GM23248 (cell line): ENCODE measurements at regions not wholly inside any gene's neighbourhood (a gene's known extent, or its start where the extent isn't known, plus 50 kb on each side); places are given as distances from the start of the nearest gene placed in this dataset.

Source experiments
- DNase-seq: peaks from one replicate; pipeline ENCODE4 v3.0.0-alpha.2; 2015
- H2AFZ ChIP-seq: fragments of 200-600 bp; sonication (generic); 2 replicates; pipeline ENCODE4 v1.6.1; 2016; ENCODE audit warnings: antibody characterized with exemption
- H3F3A ChIP-seq: fragments of 200-600 bp; sonication (generic); 2 replicates; pipeline ENCODE4 v1.6.1; 2016; ENCODE audit warnings: mild to moderate bottlenecking, antibody characterized with exemption, mixed run types; ENCODE audit not compliant: insufficient read depth
- H3K27ac ChIP-seq: fragments of 200-600 bp; sonication (generic); 2 replicates; pipeline ENCODE4 v1.5.1; 2016; ENCODE audit warnings: mild to moderate bottlenecking
- H3K27me3 ChIP-seq: fragments of 200-600 bp; sonication (generic); replicated peaks from 2 replicates; pipeline ENCODE4 v1.6.1; 2016; ENCODE audit warnings: mild to moderate bottlenecking; ENCODE audit not compliant: insufficient read depth
- H3K36me3 ChIP-seq: fragments of 200-600 bp; sonication (generic); 2 replicates; pipeline ENCODE4 v1.6.1; 2016; ENCODE audit warnings: low read depth, mild to moderate bottlenecking
- H3K4me1 ChIP-seq: fragments of 200-600 bp; sonication (generic); 2 replicates; pipeline ENCODE4 v1.6.1; 2016; ENCODE audit warnings: mild to moderate bottlenecking; ENCODE audit not compliant: insufficient read depth
- H3K4me2 ChIP-seq: fragments of 200-600 bp; sonication (generic); one replicate; pipeline ENCODE4 v1.6.1; 2016; ENCODE audit warnings: mild to moderate bottlenecking; ENCODE audit not compliant: unreplicated experiment
- H3K4me3 ChIP-seq: fragments of 200-600 bp; sonication (generic); 2 replicates; pipeline ENCODE4 v1.5.1; 2016; ENCODE audit warnings: mild to moderate bottlenecking
- H3K79me2 ChIP-seq: fragments of 200-600 bp; sonication (generic); 2 replicates; pipeline ENCODE4 v1.6.1; 2016; ENCODE audit warnings: mild to moderate bottlenecking; ENCODE audit not compliant: insufficient read depth
- H3K9ac ChIP-seq: fragments of 200-600 bp; sonication (generic); 2 replicates; pipeline ENCODE4 v1.6.1; 2016; ENCODE audit warnings: mild to moderate bottlenecking
- H3K9me2 ChIP-seq: fragments of 200-600 bp; sonication (generic); 2 replicates; pipeline ENCODE4 v1.6.1; 2016; ENCODE audit warnings: mixed run types, mild to moderate bottlenecking, moderate library complexity; ENCODE audit not compliant: insufficient read depth
- H3K9me3 ChIP-seq: fragments of 200-600 bp; sonication (generic); one replicate; pipeline ENCODE4 v1.6.1; 2017; ENCODE audit warnings: low read depth
- H4K20me1 ChIP-seq: fragments of 200-600 bp; sonication (generic); 2 replicates; pipeline ENCODE4 v1.6.0; 2016; ENCODE audit not compliant: insufficient read depth
- EZH2 ChIP-seq: fragments of 200-600 bp; sonication (generic); IDR thresholded peaks from 2 replicates; pipeline ENCODE4 v1.6.1; 2018; ENCODE audit warnings: antibody characterized with exemption, mild to moderate bottlenecking; ENCODE audit not compliant: insufficient read depth, poor library complexity, severe bottlenecking
- EZH2phosphoT487 ChIP-seq: fragments of 200-600 bp; sonication (generic); IDR thresholded peaks from 2 replicates; pipeline ENCODE4 v1.6.1; 2018; ENCODE audit warnings: antibody characterized with exemption, moderate library complexity, mild to moderate bottlenecking, low read depth; ENCODE audit not compliant: insufficient read depth
- WGBS, 2 experiments: methylation state at CpG; one replicate each; pipeline ENCODE4 v1.1.6; 2015 to 2017; ENCODE audit warnings: low lambda C conversion rate in 2 of 2, low coverage in 1 of 2; ENCODE audit errors: missing lambda C conversion rate in 2 of 2; 5-methylcytosine and 5-hydroxymethylcytosine counted together
- in situ Hi-C: fragments of 300-500 bp; cut with MboI; formaldehyde crosslinking; loops from 2 replicates; pipeline ENCODE4 v1.15.0; 2020

- H3K27ac ChIP-seq, result no peak overlapping the region
- H3K27me3 ChIP-seq, result no peaks in the 10 kb centered on the region
- H3K4me3 ChIP-seq, result no peak overlapping the region
- no peaks in the 10 kb centered on the region for H3K79me2 ChIP-seq
- H3F3A ChIP-seq, result no peaks in the 10 kb centered on the region
- no peak overlapping the region for H3K9ac ChIP-seq
- TF ChIP-seq EZH2 (no peak), EZH2phosphoT487 (no peak)
- H3K9me2 ChIP-seq, result no peaks in the 10 kb centered on the region
- H2AFZ ChIP-seq, result no peak overlapping the region
- no peak overlapping the region for H3K4me2 ChIP-seq
- WGBS, 2 experiments, result 90 to 92% methylated on average over 6 of the region's 6 CpGs
- in situ Hi-C loops, result no loop called here
- DNase-seq, result no peak
- no peaks in the 10 kb centered on the region for H4K20me1 ChIP-seq
- no peaks in the 10 kb centered on the region for H3K9me3 ChIP-seq
- peaks cover 15% of the 10 kb centered on the region for H3K4me1 ChIP-seq
- H3K36me3 ChIP-seq, result no peaks in the 10 kb centered on the region
Observed at GRCh38 chr9:107620236-107620635, 130.7 kb upstream of the KLF4 start.

- TF ChIP-seq EZH2 (no peak), EZH2phosphoT487 (no peak)
- Histone ChIP-seq H2AFZ (no peak overlapping the region), H3F3A (no peaks in the 10 kb centered on the region), H3K36me3 (no peaks in the 10 kb centered on the region), H3K9me2 (no peaks in the 10 kb centered on the region), H3K9ac (no peak overlapping the region), H3K27ac (no peak overlapping the region), H3K9me3 (no peaks in the 10 kb centered on the region), H3K4me2 (no peak overlapping the region), H3K27me3 (no peaks in the 10 kb centered on the region), H4K20me1 (no peaks in the 10 kb centered on the region), H3K79me2 (no peaks in the 10 kb centered on the region), H3K4me3 (no peak overlapping the region), H3K4me1 (no peaks in the 10 kb centered on the region)
- in situ Hi-C loops, result no loop called here
- WGBS, 2 experiments, result 33 to 42% methylated on average over 1 of the region's 1 CpG
- DNase-seq, result peak; percentile 65
Observed at GRCh38 chr9:107615321-107615720, 125.8 kb upstream of the KLF4 start.

- Histone ChIP-seq H3K27me3 (no peaks in the 10 kb centered on the region), H3K4me2 (no peak overlapping the region), H3K27ac (no peak overlapping the region), H3K79me2 (no peaks in the 10 kb centered on the region), H3K4me3 (no peak overlapping the region), H3K4me1 (no peaks in the 10 kb centered on the region), H2AFZ (no peak overlapping the region), H3K36me3 (no peaks in the 10 kb centered on the region), H3K9me3 (no peaks in the 10 kb centered on the region), H3K9me2 (no peaks in the 10 kb centered on the region), H3K9ac (no peak overlapping the region), H4K20me1 (no peaks in the 10 kb centered on the region), H3F3A (no peaks in the 10 kb centered on the region)
- TF ChIP-seq EZH2phosphoT487, result no peak
- TF ChIP-seq EZH2, result no peak
- DNase-seq, result no peak
- in situ Hi-C loops, result no loop called here
- WGBS, 2 experiments, result 77 to 86% methylated on average over 5 of the region's 5 CpGs
Observed at GRCh38 chr9:107614765-107615164, 125.2 kb upstream of the KLF4 start.

- Histone ChIP-seq H2AFZ (no peak overlapping the region), H3K79me2 (no peaks in the 10 kb centered on the region), H3K9me2 (no peaks in the 10 kb centered on the region), H4K20me1 (no peaks in the 10 kb centered on the region), H3K4me1 (no peaks in the 10 kb centered on the region), H3K9me3 (no peaks in the 10 kb centered on the region), H3K36me3 (no peaks in the 10 kb centered on the region), H3F3A (no peaks in the 10 kb centered on the region), H3K27me3 (no peaks in the 10 kb centered on the region), H3K27ac (no peak overlapping the region), H3K4me3 (no peak overlapping the region), H3K9ac (no peak overlapping the region), H3K4me2 (no peak overlapping the region)
- TF ChIP-seq EZH2phosphoT487 (no peak), EZH2 (no peak)
- DNase-seq, result no peak
- in situ Hi-C loops, result no loop called here
- 76 to 91% methylated on average over 1 of the region's 1 CpG for WGBS, 2 experiments
Observed at GRCh38 chr9:107613321-107613720, 123.8 kb upstream of the KLF4 start.

- DNase-seq, result peak; percentile 42
- H3K79me2 ChIP-seq, result no peaks in the 10 kb centered on the region
- H3K4me2 ChIP-seq, result no peak overlapping the region
- H3K9me3 ChIP-seq, result no peaks in the 10 kb centered on the region
- H3K27ac ChIP-seq, result no peak overlapping the region
- no peak overlapping the region for H3K9ac ChIP-seq
- no peaks in the 10 kb centered on the region for H4K20me1 ChIP-seq
- TF ChIP-seq EZH2phosphoT487, result no peak
- TF ChIP-seq EZH2, result no peak
- H3K9me2 ChIP-seq, result no peaks in the 10 kb centered on the region
- no peak overlapping the region for H2AFZ ChIP-seq
- H3K4me1 ChIP-seq, result no peaks in the 10 kb centered on the region
- no peaks in the 10 kb centered on the region for H3K36me3 ChIP-seq
- H3K4me3 ChIP-seq, result no peak overlapping the region
- no peaks in the 10 kb centered on the region for H3K27me3 ChIP-seq
- 32 to 39% methylated on average over 5 of the region's 5 CpGs for WGBS, 2 experiments
- in situ Hi-C loops, result no loop called here
- no peaks in the 10 kb centered on the region for H3F3A ChIP-seq
Observed at GRCh38 chr9:107612136-107612535, 122.6 kb upstream of the KLF4 start.
